ENCODE measurements at regions not wholly inside any gene's neighbourhood (a gene's known extent, or its start where the extent isn't known, plus 50 kb on each side); places are given as distances from the start of the nearest gene placed in this dataset.

- TF ChIP-seq EZH2phosphoT487 (IDR thresholded peaks at IDR 0.05; ENCODE audit: borderline replicate concordance, low read depth, low read length) (no peak), CTCF (conservative IDR thresholded peaks at IDR 0.05; ENCODE audit: low read length) (no peak)
- CTCF ChIA-PET (ENCODE audit: unreplicated experiment), result no interaction called here
- Histone ChIP-seq H2AFZ (ENCODE audit: low read length) (no peak overlapping the region), H3K9me3 (ENCODE audit: low read length) (no peaks in the 10 kb centered on the region), H3K9me2 (ENCODE audit: insufficient read depth, low read length) (no peaks in the 10 kb centered on the region), H4K20me1 (ENCODE audit: insufficient read depth, low read length) (no peaks in the 10 kb centered on the region), H3K27ac (ENCODE audit: low read depth, low read length, poor library complexity, severe bottlenecking) (no peak overlapping the region), H3K36me3 (ENCODE audit: insufficient read depth, low read length) (no peaks in the 10 kb centered on the region), H3K79me2 (ENCODE audit: insufficient read depth, low read depth, low read length) (no peaks in the 10 kb centered on the region), H3K4me1 (ENCODE audit: insufficient read depth, low read length, poor library complexity, severe bottlenecking) (no peaks in the 10 kb centered on the region), H3K4me2 (ENCODE audit: low read length) (no peak overlapping the region), H3K4me3 (ENCODE audit: low read depth, low read length, poor library complexity, severe bottlenecking) (no peak overlapping the region)
- no TSS peak for BruUV-seq (replicated peaks)
- DNase-seq (ENCODE audit: low spot score), result no peak
- intact Hi-C loops (cut with micrococcal nuclease; ENCODE audit: unreplicated experiment), result no loop called here
- POLR2A ChIA-PET, result no interaction called here
Observed at GRCh38 chr3:80215191-80215590, 447.4 kb upstream of the ROBO1 start.

- H3K79me2 ChIP-seq (ENCODE audit: insufficient read depth, low read depth, low read length), result no peaks in the 10 kb centered on the region
- H3K4me2 ChIP-seq (ENCODE audit: low read length), result no peak overlapping the region
- CTCF ChIA-PET (ENCODE audit: unreplicated experiment), result no interaction called here
- no peaks in the 10 kb centered on the region for H3K36me3 ChIP-seq (ENCODE audit: insufficient read depth, low read length)
- intact Hi-C loops (cut with micrococcal nuclease; ENCODE audit: unreplicated experiment), result no loop called here
- TF ChIP-seq CTCF (conservative IDR thresholded peaks at IDR 0.05; ENCODE audit: low read length) (no peak), EZH2phosphoT487 (IDR thresholded peaks at IDR 0.05; ENCODE audit: borderline replicate concordance, low read depth, low read length) (no peak)
- H3K4me1 ChIP-seq (ENCODE audit: insufficient read depth, low read length, poor library complexity, severe bottlenecking), result no peaks in the 10 kb centered on the region
- no TSS peak for BruUV-seq (replicated peaks)
- no peak overlapping the region for H3K4me3 ChIP-seq (ENCODE audit: low read depth, low read length, poor library complexity, severe bottlenecking)
- no peaks in the 10 kb centered on the region for H3K9me3 ChIP-seq (ENCODE audit: low read length)
- H3K27ac ChIP-seq (ENCODE audit: low read depth, low read length, poor library complexity, severe bottlenecking), result no peak overlapping the region
- H3K9me2 ChIP-seq (ENCODE audit: insufficient read depth, low read length), result no peaks in the 10 kb centered on the region
- no peak overlapping the region for H2AFZ ChIP-seq (ENCODE audit: low read length)
- POLR2A ChIA-PET, result interaction anchor here (0.5 to 0.9 kb wide), 3 partner anchors 9 to 1400 kb away, joined by 3 read pairs; no protein-coding TSS in a partner anchor
- no peaks in the 10 kb centered on the region for H4K20me1 ChIP-seq (ENCODE audit: insufficient read depth, low read length)
- DNase-seq (ENCODE audit: low spot score), result no peak
Observed at GRCh38 chr3:80213086-80213485, 445.3 kb upstream of the ROBO1 start.

GRCh38 chr3:80192936-80193335 lies 425.1 kb upstream of the ROBO1 start:
- ChIA-PET CTCF (ENCODE audit: unreplicated experiment) (no interaction called here), POLR2A (no interaction called here)
- no TSS peak for BruUV-seq (replicated peaks)
- no peak for TF ChIP-seq CTCF (conservative IDR thresholded peaks at IDR 0.05; ENCODE audit: low read length)
- no peak for TF ChIP-seq EZH2phosphoT487 (IDR thresholded peaks at IDR 0.05; ENCODE audit: borderline replicate concordance, low read depth, low read length)
- DNase-seq (ENCODE audit: low spot score), result no peak
- Histone ChIP-seq H3K4me1 (ENCODE audit: insufficient read depth, low read length, poor library complexity, severe bottlenecking) (no peaks in the 10 kb centered on the region), H3K9me2 (ENCODE audit: insufficient read depth, low read length) (no peaks in the 10 kb centered on the region), H3K79me2 (ENCODE audit: insufficient read depth, low read depth, low read length) (no peaks in the 10 kb centered on the region), H4K20me1 (ENCODE audit: insufficient read depth, low read length) (no peaks in the 10 kb centered on the region), H3K9me3 (ENCODE audit: low read length) (no peaks in the 10 kb centered on the region), H3K36me3 (ENCODE audit: insufficient read depth, low read length) (no peaks in the 10 kb centered on the region), H3K4me3 (ENCODE audit: low read depth, low read length, poor library complexity, severe bottlenecking) (no peak overlapping the region), H3K27ac (ENCODE audit: low read depth, low read length, poor library complexity, severe bottlenecking) (no peak overlapping the region), H2AFZ (ENCODE audit: low read length) (no peak overlapping the region), H3K4me2 (ENCODE audit: low read length) (no peak overlapping the region)
- intact Hi-C loops (cut with micrococcal nuclease; ENCODE audit: unreplicated experiment), result no loop called here
